ENCODE measurements at regions not wholly inside any gene's neighbourhood (a gene's known extent, or its start where the extent isn't known, plus 50 kb on each side); places are given as distances from the start of the nearest gene placed in this dataset.
"Not testable (repeated sequence)": the region's sequence is repeated elsewhere in the genome, so short reads cannot be mapped to it uniquely, and the experiment has no call there.

- DNase-seq (ENCODE audit: low spot score): no peak
Measured at GRCh38 chr2:83874712-83875430, 584.2 kb downstream of the SUCLG1 start.

- no peak for DNase-seq (ENCODE audit: low spot score)
Measured at GRCh38 chr2:83874066-83874465, 585.0 kb downstream of the SUCLG1 start.

- DNase-seq (ENCODE audit: low spot score): no peak
Measured at GRCh38 chr2:83873110-83873509, 586.0 kb downstream of the SUCLG1 start.

- DNase-seq (ENCODE audit: low spot score): no peak
Measured at GRCh38 chr2:83866211-83866610, 592.9 kb downstream of the SUCLG1 start.

GRCh38 chr2:83862600-83862999, 596.5 kb downstream of the SUCLG1 start:
- DNase-seq (ENCODE audit: low spot score): no peak

GRCh38 chr2:83860320-83860719, 598.8 kb downstream of the SUCLG1 start:
- DNase-seq (ENCODE audit: low spot score): no peak

GRCh38 chr2:83859553-83859952, 599.5 kb downstream of the SUCLG1 start:
- no peak for DNase-seq (ENCODE audit: low spot score)

- DNase-seq (ENCODE audit: low spot score): no peak
Measured at GRCh38 chr2:83851066-83851465, 608.0 kb downstream of the SUCLG1 start.

GRCh38 chr2:83850071-83850725, 608.9 kb downstream of the SUCLG1 start:
- DNase-seq (ENCODE audit: low spot score): no peak

- DNase-seq (ENCODE audit: low spot score): no peak
Measured at GRCh38 chr2:83844490-83844889, 614.6 kb downstream of the SUCLG1 start.

GRCh38 chr2:83842421-83842820, 616.7 kb downstream of the SUCLG1 start:
- DNase-seq (ENCODE audit: low spot score): no peak

GRCh38 chr2:83837823-83838222, 621.3 kb downstream of the SUCLG1 start:
- DNase-seq (ENCODE audit: low spot score): no peak

- no peak for DNase-seq (ENCODE audit: low spot score)
Measured at GRCh38 chr2:83827618-83828017, 631.5 kb downstream of the SUCLG1 start.

GRCh38 chr2:83826577-83826976, 632.5 kb downstream of the SUCLG1 start:
- no peak for DNase-seq (ENCODE audit: low spot score)

- no peak for DNase-seq (ENCODE audit: low spot score)
Measured at GRCh38 chr2:83823229-83823628, 635.9 kb downstream of the SUCLG1 start.

- no peak for DNase-seq (ENCODE audit: low spot score)
Measured at GRCh38 chr2:83817511-83817910, 641.6 kb downstream of the SUCLG1 start.

GRCh38 chr2:83808878-83809277, 650.2 kb downstream of the SUCLG1 start:
- DNase-seq (ENCODE audit: low spot score): no peak

GRCh38 chr2:83802604-83803003, 656.5 kb downstream of the SUCLG1 start:
- DNase-seq (ENCODE audit: low spot score): no peak

- DNase-seq (ENCODE audit: low spot score): no peak
Measured at GRCh38 chr2:83795777-83796176, 663.3 kb downstream of the SUCLG1 start.

- DNase-seq (ENCODE audit: low spot score): not testable (repeated sequence)
Measured at GRCh38 chr2:83790467-83790866, 668.6 kb downstream of the SUCLG1 start.

- not testable (repeated sequence) for DNase-seq (ENCODE audit: low spot score)
Measured at GRCh38 chr2:83789674-83790073, 669.4 kb downstream of the SUCLG1 start.

- DNase-seq (ENCODE audit: low spot score): not testable (repeated sequence)
Measured at GRCh38 chr2:83788938-83789566, 670.0 kb downstream of the SUCLG1 start.

- DNase-seq (ENCODE audit: low spot score): no peak
Measured at GRCh38 chr2:83787189-83787588, 671.9 kb downstream of the SUCLG1 start.

Data from germinal center (tissue), 1 donor.